Neural cell (in vitro differentiated cells): ENCODE measurements at regions not wholly inside any gene's neighbourhood (a gene's known extent, or its start where the extent isn't known, plus 50 kb on each side); places are given as distances from the start of the nearest gene placed in this dataset.

Experiments used
- H2AFZ ChIP-seq: fragments of 200-600, 300-800 bp; sonication (generic), shearing (Covaris generic); 2 replicates; pipeline ENCODE4 v1.6.0; 2014; ENCODE audit warnings: low read depth, mild to moderate bottlenecking, antibody characterized with exemption, low read length, moderate library complexity
- H3F3A ChIP-seq: fragments of 200-600 bp; shearing (Covaris generic); 2 replicates; pipeline ENCODE4 v1.6.1; 2016; ENCODE audit warnings: mild to moderate bottlenecking, moderate library complexity, mixed read lengths, antibody characterized with exemption, low read length; ENCODE audit not compliant: insufficient read depth, poor library complexity, severe bottlenecking
- H3K27ac ChIP-seq: fragments of 200-600, 300-800 bp; sonication (generic), shearing (Covaris generic); 2 replicates; pipeline ENCODE4 v1.5.1; 2014; ENCODE audit warnings: mild to moderate bottlenecking, low read length, moderate library complexity
- H3K27me3 ChIP-seq: fragments of 300-800, 200-600 bp; sonication (generic), shearing (Covaris generic); 2 replicates; pipeline ENCODE4 v1.6.0; 2014; ENCODE audit warnings: mild to moderate bottlenecking, low read depth, low read length, moderate library complexity; ENCODE audit not compliant: insufficient read depth
- H3K36me3 ChIP-seq: fragments of 300-800, 200-600 bp; sonication (generic), shearing (Covaris generic); 2 replicates; pipeline ENCODE4 v1.5.1; 2014; ENCODE audit warnings: mild to moderate bottlenecking, antibody characterized with exemption, low read length, moderate library complexity; ENCODE audit not compliant: insufficient read depth
- H3K4me2 ChIP-seq: fragments of 300-800, 200-600 bp; sonication (generic), shearing (Covaris generic); 2 replicates; pipeline ENCODE4 v1.6.0; 2014; ENCODE audit warnings: mild to moderate bottlenecking, low read length
- H3K4me3 ChIP-seq: fragments of 300-800, 200-600 bp; sonication (generic), shearing (Covaris generic); 2 replicates; pipeline ENCODE4 v1.5.1; 2014; ENCODE audit warnings: mild to moderate bottlenecking, low read length, moderate library complexity
- H3K79me2 ChIP-seq: fragments of 200-600 bp; shearing (Covaris generic); replicated peaks from 2 replicates; pipeline ENCODE4 v1.6.0; 2014; ENCODE audit warnings: mild to moderate bottlenecking, low read length, moderate library complexity; ENCODE audit not compliant: insufficient read depth
- H3K9ac ChIP-seq: fragments of 300-800, 200-600 bp; sonication (generic), shearing (Covaris generic); 2 replicates; pipeline ENCODE4 v1.6.1; 2016; ENCODE audit warnings: mild to moderate bottlenecking, low read length, mixed read lengths
- H3K9me2 ChIP-seq: fragments of 200-600 bp; shearing (Covaris generic); 2 replicates; pipeline ENCODE4 v1.6.1; 2016; ENCODE audit warnings: mild to moderate bottlenecking, low read length, mixed read lengths; ENCODE audit not compliant: insufficient read depth
- H3K9me3 ChIP-seq: fragments of 200-600, 300-800 bp; sonication (generic), shearing (Covaris generic); 2 replicates; pipeline ENCODE4 v1.6.1; 2016; ENCODE audit warnings: mild to moderate bottlenecking, mixed run types, low read length, moderate library complexity, mixed read lengths
- H4K20me1 ChIP-seq: fragments of 200-600 bp; shearing (Covaris generic); 2 replicates; pipeline ENCODE4 v1.6.1; 2016; ENCODE audit warnings: mild to moderate bottlenecking, mixed run types; ENCODE audit not compliant: insufficient read depth
- CTCF ChIP-seq: fragments of 450-650 bp; IDR thresholded peaks from 2 replicates; pipeline ENCODE4 v1.5.1; 2014; ENCODE audit warnings: antibody characterized with exemption, mild to moderate bottlenecking, moderate library complexity; ENCODE audit not compliant: poor library complexity, severe bottlenecking
- EP300 ChIP-seq: fragments of 450-650 bp; conservative IDR thresholded peaks from 2 replicates; pipeline ENCODE4 v1.6.1; 2014; ENCODE audit warnings: antibody characterized with exemption, mild to moderate bottlenecking, moderate library complexity; ENCODE audit not compliant: poor library complexity, severe bottlenecking
- EZH2 ChIP-seq: fragments of 200-600, 300-800 bp; shearing (Covaris generic), sonication (generic); IDR thresholded peaks from 2 replicates; pipeline ENCODE4 v1.6.1; 2014; ENCODE audit warnings: antibody characterized with exemption, low read length, borderline replicate concordance, mild to moderate bottlenecking; ENCODE audit not compliant: insufficient read depth, poor library complexity, severe bottlenecking
- MXI1 ChIP-seq: fragments of 450-650 bp; conservative IDR thresholded peaks from 2 replicates; pipeline ENCODE4 v1.6.1; 2014; ENCODE audit warnings: antibody characterized with exemption, mild to moderate bottlenecking; ENCODE audit not compliant: poor library complexity, severe bottlenecking
- POLR2AphosphoS5 ChIP-seq: IDR thresholded peaks from 2 replicates; pipeline ENCODE4 v1.6.1; 2012
- RAD21 ChIP-seq: fragments of 450-650 bp; conservative IDR thresholded peaks from 2 replicates; pipeline ENCODE4 v1.6.1; 2014; ENCODE audit warnings: antibody characterized with exemption, mild to moderate bottlenecking, moderate library complexity
- SMC3 ChIP-seq: fragments of 450-650 bp; conservative IDR thresholded peaks from 2 replicates; pipeline ENCODE4 v1.6.1; 2014; ENCODE audit warnings: antibody characterized with exemption, mild to moderate bottlenecking, moderate library complexity; ENCODE audit not compliant: poor library complexity
- TAF1 ChIP-seq: IDR thresholded peaks from 2 replicates; pipeline ENCODE4 v1.6.1; 2012; ENCODE audit warnings: low read depth
- TF ChIP-seq, protein P1 (sequence below): IDR thresholded peaks from 2 replicates; pipeline ENCODE4 v1.6.1; 2012; ENCODE audit warnings: borderline replicate concordance

GRCh38 chr2:9778012-9778411 is 65.3 kb upstream of the TAF1B start:
- H3K9me2 ChIP-seq, result no peaks in the 10 kb centered on the region
- no peak overlapping the region for H2AFZ ChIP-seq
- TF ChIP-seq CTCF (no peak), MXI1 (no peak), TAF1 (no peak), EP300 (no peak), RAD21 (no peak), SMC3 (no peak), EZH2 (no peak), POLR2AphosphoS5 (no peak)
- TF ChIP-seq, protein P1, sequence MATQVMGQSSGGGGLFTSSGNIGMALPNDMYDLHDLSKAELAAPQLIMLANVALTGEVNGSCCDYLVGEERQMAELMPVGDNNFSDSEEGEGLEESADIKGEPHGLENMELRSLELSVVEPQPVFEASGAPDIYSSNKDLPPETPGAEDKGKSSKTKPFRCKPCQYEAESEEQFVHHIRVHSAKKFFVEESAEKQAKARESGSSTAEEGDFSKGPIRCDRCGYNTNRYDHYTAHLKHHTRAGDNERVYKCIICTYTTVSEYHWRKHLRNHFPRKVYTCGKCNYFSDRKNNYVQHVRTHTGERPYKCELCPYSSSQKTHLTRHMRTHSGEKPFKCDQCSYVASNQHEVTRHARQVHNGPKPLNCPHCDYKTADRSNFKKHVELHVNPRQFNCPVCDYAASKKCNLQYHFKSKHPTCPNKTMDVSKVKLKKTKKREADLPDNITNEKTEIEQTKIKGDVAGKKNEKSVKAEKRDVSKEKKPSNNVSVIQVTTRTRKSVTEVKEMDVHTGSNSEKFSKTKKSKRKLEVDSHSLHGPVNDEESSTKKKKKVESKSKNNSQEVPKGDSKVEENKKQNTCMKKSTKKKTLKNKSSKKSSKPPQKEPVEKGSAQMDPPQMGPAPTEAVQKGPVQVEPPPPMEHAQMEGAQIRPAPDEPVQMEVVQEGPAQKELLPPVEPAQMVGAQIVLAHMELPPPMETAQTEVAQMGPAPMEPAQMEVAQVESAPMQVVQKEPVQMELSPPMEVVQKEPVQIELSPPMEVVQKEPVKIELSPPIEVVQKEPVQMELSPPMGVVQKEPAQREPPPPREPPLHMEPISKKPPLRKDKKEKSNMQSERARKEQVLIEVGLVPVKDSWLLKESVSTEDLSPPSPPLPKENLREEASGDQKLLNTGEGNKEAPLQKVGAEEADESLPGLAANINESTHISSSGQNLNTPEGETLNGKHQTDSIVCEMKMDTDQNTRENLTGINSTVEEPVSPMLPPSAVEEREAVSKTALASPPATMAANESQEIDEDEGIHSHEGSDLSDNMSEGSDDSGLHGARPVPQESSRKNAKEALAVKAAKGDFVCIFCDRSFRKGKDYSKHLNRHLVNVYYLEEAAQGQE, result no peak
- H3K27me3 ChIP-seq, result no peaks in the 10 kb centered on the region
- no peak overlapping the region for H3K9ac ChIP-seq
- no peaks in the 10 kb centered on the region for H3K79me2 ChIP-seq
- no peaks in the 10 kb centered on the region for H3F3A ChIP-seq
- no peaks in the 10 kb centered on the region for H4K20me1 ChIP-seq
- H3K9me3 ChIP-seq, result no peaks in the 10 kb centered on the region
- H3K27ac ChIP-seq, result no peak overlapping the region
- no peak overlapping the region for H3K4me3 ChIP-seq
- no peak overlapping the region for H3K4me2 ChIP-seq
- no peaks in the 10 kb centered on the region for H3K36me3 ChIP-seq

GRCh38 chr2:9778471-9779316 is 64.6 kb upstream of the TAF1B start:
- H3K4me3 ChIP-seq, result no peak overlapping the region
- no peaks in the 10 kb centered on the region for H3K27me3 ChIP-seq
- H4K20me1 ChIP-seq, result no peaks in the 10 kb centered on the region
- no peaks in the 10 kb centered on the region for H3K9me3 ChIP-seq
- no peak overlapping the region for H2AFZ ChIP-seq
- TF ChIP-seq SMC3 (no peak), EP300 (no peak), RAD21 (no peak), POLR2AphosphoS5 (no peak), CTCF (no peak)
- TF ChIP-seq, protein P1, result no peak
- no peaks in the 10 kb centered on the region for H3K9me2 ChIP-seq
- no peak overlapping the region for H3K9ac ChIP-seq
- H3K79me2 ChIP-seq, result no peaks in the 10 kb centered on the region
- H3K4me2 ChIP-seq, result no peak overlapping the region
- no peak overlapping the region for H3K27ac ChIP-seq
- no peaks in the 10 kb centered on the region for H3F3A ChIP-seq
- H3K36me3 ChIP-seq, result no peaks in the 10 kb centered on the region
